ENCODE measurements at regions not wholly inside any gene's neighbourhood (a gene's known extent, or its start where the extent isn't known, plus 50 kb on each side); places are given as distances from the start of the nearest gene placed in this dataset.

- Histone ChIP-seq H2BK5ac (ENCODE audit: low read length) (no peak overlapping the region), H3K9ac (ENCODE audit: low read length) (no peak overlapping the region), H3K56ac (ENCODE audit: low read length) (no peak overlapping the region), H2BK120ac (ENCODE audit: low read depth, low read length) (no peak overlapping the region), H3K79me1 (ENCODE audit: low read length) (no peaks in the 10 kb centered on the region), H3K4ac (ENCODE audit: low read depth, low read length) (no peak overlapping the region), H3K27me3 (ENCODE audit: insufficient read depth, low read length, poor library complexity) (no peaks in the 10 kb centered on the region), H3K36me3 (ENCODE audit: control insufficient read depth, insufficient read depth, low read length) (no peaks in the 10 kb centered on the region), H4K8ac (ENCODE audit: low read depth, low read length) (no peak overlapping the region), H2BK15ac (replicated peaks; ENCODE audit: low read depth) (no peak overlapping the region), H3K4me3 (ENCODE audit: low read length) (no peak overlapping the region), H3K79me2 (ENCODE audit: control insufficient read depth, insufficient read depth, low read length) (no peaks in the 10 kb centered on the region), H3K4me2 (ENCODE audit: low read length) (no peak overlapping the region), H2AK5ac (ENCODE audit: low read length) (no peak overlapping the region), H3K23ac (ENCODE audit: low read length) (no peak overlapping the region), H3K4me1 (ENCODE audit: control insufficient read depth, low read depth, low read length) (no peaks in the 10 kb centered on the region), H3K27ac (ENCODE audit: low read depth, low read length) (no peak overlapping the region), H3K18ac (ENCODE audit: low read length) (no peak overlapping the region), H4K5ac (ENCODE audit: low read length) (no peak overlapping the region)
- no peak for DNase-seq
Measured at GRCh38 chr12:33555128-33555527, 115.5 kb upstream of the SYT10 start.

- Histone ChIP-seq H3K56ac (ENCODE audit: low read length) (no peak overlapping the region), H2BK120ac (ENCODE audit: low read depth, low read length) (no peak overlapping the region), H3K9ac (ENCODE audit: low read length) (no peak overlapping the region), H3K4me2 (ENCODE audit: low read length) (no peak overlapping the region), H2BK5ac (ENCODE audit: low read length) (no peak overlapping the region), H3K4ac (ENCODE audit: low read depth, low read length) (no peak overlapping the region), H2BK15ac (replicated peaks; ENCODE audit: low read depth) (no peak overlapping the region), H3K27me3 (ENCODE audit: insufficient read depth, low read length, poor library complexity) (no peaks in the 10 kb centered on the region), H2AK5ac (ENCODE audit: low read length) (no peak overlapping the region), H4K8ac (ENCODE audit: low read depth, low read length) (no peak overlapping the region), H3K27ac (ENCODE audit: low read depth, low read length) (no peak overlapping the region), H3K36me3 (ENCODE audit: control insufficient read depth, insufficient read depth, low read length) (no peaks in the 10 kb centered on the region), H3K23ac (ENCODE audit: low read length) (no peak overlapping the region), H3K79me1 (ENCODE audit: low read length) (no peaks in the 10 kb centered on the region), H3K4me1 (ENCODE audit: control insufficient read depth, low read depth, low read length) (no peaks in the 10 kb centered on the region), H3K79me2 (ENCODE audit: control insufficient read depth, insufficient read depth, low read length) (no peaks in the 10 kb centered on the region), H4K5ac (ENCODE audit: low read length) (no peak overlapping the region), H3K18ac (ENCODE audit: low read length) (no peak overlapping the region), H3K4me3 (ENCODE audit: low read length) (no peak overlapping the region)
- peak; percentile 5 for DNase-seq
- no CpG with 5 or more reads among the region's 4 CpGs for WGBS (ENCODE audit: extremely low coverage, insufficient coverage, low lambda C conversion rate)
Measured at GRCh38 chr12:33560653-33561208, 121.1 kb upstream of the SYT10 start.

GRCh38 chr12:33562401-33562800 is 122.8 kb upstream of the SYT10 start:
- Histone ChIP-seq H4K8ac (ENCODE audit: low read depth, low read length) (no peak overlapping the region), H3K18ac (ENCODE audit: low read length) (no peak overlapping the region), H2BK120ac (ENCODE audit: low read depth, low read length) (no peak overlapping the region), H3K56ac (ENCODE audit: low read length) (no peak overlapping the region), H4K5ac (ENCODE audit: low read length) (no peak overlapping the region), H3K4me1 (ENCODE audit: control insufficient read depth, low read depth, low read length) (no peaks in the 10 kb centered on the region), H2AK5ac (ENCODE audit: low read length) (no peak overlapping the region), H3K79me1 (ENCODE audit: low read length) (no peaks in the 10 kb centered on the region), H3K4ac (ENCODE audit: low read depth, low read length) (no peak overlapping the region), H3K27ac (ENCODE audit: low read depth, low read length) (no peak overlapping the region), H3K4me2 (ENCODE audit: low read length) (no peak overlapping the region), H2BK15ac (replicated peaks; ENCODE audit: low read depth) (no peak overlapping the region), H3K9ac (ENCODE audit: low read length) (no peak overlapping the region), H3K36me3 (ENCODE audit: control insufficient read depth, insufficient read depth, low read length) (no peaks in the 10 kb centered on the region), H3K27me3 (ENCODE audit: insufficient read depth, low read length, poor library complexity) (no peaks in the 10 kb centered on the region), H3K79me2 (ENCODE audit: control insufficient read depth, insufficient read depth, low read length) (no peaks in the 10 kb centered on the region), H3K4me3 (ENCODE audit: low read length) (no peak overlapping the region), H2BK5ac (ENCODE audit: low read length) (no peak overlapping the region), H3K23ac (ENCODE audit: low read length) (no peak overlapping the region)
- WGBS (ENCODE audit: extremely low coverage, insufficient coverage, low lambda C conversion rate), result no CpG with 5 or more reads among the region's 2 CpGs
- no peak for DNase-seq

GRCh38 chr12:33566403-33566802 is 126.8 kb upstream of the SYT10 start:
- DNase-seq, result no peak
- Histone ChIP-seq H3K18ac (ENCODE audit: low read length) (no peak overlapping the region), H3K79me2 (ENCODE audit: control insufficient read depth, insufficient read depth, low read length) (no peaks in the 10 kb centered on the region), H4K8ac (ENCODE audit: low read depth, low read length) (no peak overlapping the region), H3K4ac (ENCODE audit: low read depth, low read length) (no peak overlapping the region), H3K4me2 (ENCODE audit: low read length) (no peak overlapping the region), H3K4me3 (ENCODE audit: low read length) (no peak overlapping the region), H4K5ac (ENCODE audit: low read length) (no peak overlapping the region), H3K79me1 (ENCODE audit: low read length) (no peaks in the 10 kb centered on the region), H3K27me3 (ENCODE audit: insufficient read depth, low read length, poor library complexity) (no peaks in the 10 kb centered on the region), H2BK120ac (ENCODE audit: low read depth, low read length) (no peak overlapping the region), H2BK5ac (ENCODE audit: low read length) (no peak overlapping the region), H3K56ac (ENCODE audit: low read length) (no peak overlapping the region), H3K4me1 (ENCODE audit: control insufficient read depth, low read depth, low read length) (no peaks in the 10 kb centered on the region), H3K9ac (ENCODE audit: low read length) (no peak overlapping the region), H2BK15ac (replicated peaks; ENCODE audit: low read depth) (no peak overlapping the region), H3K27ac (ENCODE audit: low read depth, low read length) (no peak overlapping the region), H3K23ac (ENCODE audit: low read length) (no peak overlapping the region), H2AK5ac (ENCODE audit: low read length) (no peak overlapping the region), H3K36me3 (ENCODE audit: control insufficient read depth, insufficient read depth, low read length) (no peaks in the 10 kb centered on the region)
- WGBS (ENCODE audit: extremely low coverage, insufficient coverage, low lambda C conversion rate), result no CpG with 5 or more reads among the region's 3 CpGs

- Histone ChIP-seq H3K9ac (ENCODE audit: low read length) (no peak overlapping the region), H3K4me3 (ENCODE audit: low read length) (no peak overlapping the region), H3K18ac (ENCODE audit: low read length) (no peak overlapping the region), H3K79me1 (ENCODE audit: low read length) (no peaks in the 10 kb centered on the region), H3K4me1 (ENCODE audit: control insufficient read depth, low read depth, low read length) (no peaks in the 10 kb centered on the region), H2BK5ac (ENCODE audit: low read length) (no peak overlapping the region), H4K5ac (ENCODE audit: low read length) (no peak overlapping the region), H3K4me2 (ENCODE audit: low read length) (no peak overlapping the region), H3K79me2 (ENCODE audit: control insufficient read depth, insufficient read depth, low read length) (no peaks in the 10 kb centered on the region), H4K8ac (ENCODE audit: low read depth, low read length) (no peak overlapping the region), H2AK5ac (ENCODE audit: low read length) (no peak overlapping the region), H3K56ac (ENCODE audit: low read length) (no peak overlapping the region), H3K4ac (ENCODE audit: low read depth, low read length) (no peak overlapping the region), H3K23ac (ENCODE audit: low read length) (no peak overlapping the region), H2BK120ac (ENCODE audit: low read depth, low read length) (no peak overlapping the region), H2BK15ac (replicated peaks; ENCODE audit: low read depth) (no peak overlapping the region), H3K36me3 (ENCODE audit: control insufficient read depth, insufficient read depth, low read length) (no peaks in the 10 kb centered on the region), H3K27ac (ENCODE audit: low read depth, low read length) (no peak overlapping the region), H3K27me3 (ENCODE audit: insufficient read depth, low read length, poor library complexity) (no peaks in the 10 kb centered on the region)
- no CpG with 5 or more reads among the region's 3 CpGs for WGBS (ENCODE audit: extremely low coverage, insufficient coverage, low lambda C conversion rate)
- DNase-seq, result peak; percentile 57
Measured at GRCh38 chr12:33575346-33575745, 135.7 kb upstream of the SYT10 start.

GRCh38 chr12:33581613-33582122 is 142.0 kb upstream of the SYT10 start:
- Histone ChIP-seq H3K9ac (ENCODE audit: low read length) (no peak overlapping the region), H3K4me3 (ENCODE audit: low read length) (no peak overlapping the region), H4K5ac (ENCODE audit: low read length) (no peak overlapping the region), H3K27me3 (ENCODE audit: insufficient read depth, low read length, poor library complexity) (no peaks in the 10 kb centered on the region), H3K23ac (ENCODE audit: low read length) (no peak overlapping the region), H3K18ac (ENCODE audit: low read length) (no peak overlapping the region), H3K79me1 (ENCODE audit: low read length) (no peaks in the 10 kb centered on the region), H2BK5ac (ENCODE audit: low read length) (no peak overlapping the region), H2AK5ac (ENCODE audit: low read length) (no peak overlapping the region), H2BK15ac (replicated peaks; ENCODE audit: low read depth) (no peak overlapping the region), H3K4ac (ENCODE audit: low read depth, low read length) (no peak overlapping the region), H3K4me2 (ENCODE audit: low read length) (no peak overlapping the region), H2BK120ac (ENCODE audit: low read depth, low read length) (no peak overlapping the region), H3K36me3 (ENCODE audit: control insufficient read depth, insufficient read depth, low read length) (no peaks in the 10 kb centered on the region), H3K79me2 (ENCODE audit: control insufficient read depth, insufficient read depth, low read length) (no peaks in the 10 kb centered on the region), H3K4me1 (ENCODE audit: control insufficient read depth, low read depth, low read length) (no peaks in the 10 kb centered on the region), H3K27ac (ENCODE audit: low read depth, low read length) (no peak overlapping the region), H4K8ac (ENCODE audit: low read depth, low read length) (no peak overlapping the region), H3K56ac (ENCODE audit: low read length) (no peak overlapping the region)
- no CpG with 5 or more reads among the region's 5 CpGs for WGBS (ENCODE audit: extremely low coverage, insufficient coverage, low lambda C conversion rate)
- no peak for DNase-seq

All from mesendoderm (in vitro differentiated cells).